ENCODE measurements at regions not wholly inside any gene's neighbourhood (a gene's known extent, or its start where the extent isn't known, plus 50 kb on each side); places are given as distances from the start of the nearest gene placed in this dataset. TPM values are rescaled to one million over a fixed set of nuclear protein-coding genes. Genes with fewer than 3 reads are reported as not detected.
"Not testable (repeated sequence)": the region's sequence is repeated elsewhere in the genome, so short reads cannot be mapped to it uniquely, and the experiment has no call there.

GRCh38 chr4:52512291-52512690 lies 146.8 kb downstream of the USP46 start:
- H3F3A ChIP-seq (ENCODE audit: insufficient read depth): no peaks in the 10 kb centered on the region
- no peak overlapping the region for H3K9ac ChIP-seq
- in situ Hi-C loops (cut with MboI): loop anchor here (25.0 kb wide), 1 partner anchor 400 kb away; no protein-coding TSS in a partner anchor
- H2AFZ ChIP-seq: no peak overlapping the region
- no peaks in the 10 kb centered on the region for H4K20me1 ChIP-seq (ENCODE audit: insufficient read depth)
- H3K79me2 ChIP-seq (ENCODE audit: insufficient read depth): no peaks in the 10 kb centered on the region
- no peaks in the 10 kb centered on the region for H3K36me3 ChIP-seq (ENCODE audit: low read depth)
- no peaks in the 10 kb centered on the region for H3K4me1 ChIP-seq (ENCODE audit: insufficient read depth)
- H3K27ac ChIP-seq: no peak overlapping the region
- H3K4me2 ChIP-seq (ENCODE audit: unreplicated experiment): no peak overlapping the region
- no peak overlapping the region for H3K4me3 ChIP-seq
- H3K9me3 ChIP-seq (ENCODE audit: low read depth): no peaks in the 10 kb centered on the region
- 64 to 84% methylated on average over 2 of the region's 2 CpGs for WGBS, 2 experiments (ENCODE audit: low coverage in 1 of 2, low lambda C conversion rate in 2 of 2, missing lambda C conversion rate in 2 of 2)
- TF ChIP-seq EZH2 (IDR thresholded peaks at IDR 0.05; ENCODE audit: insufficient read depth, poor library complexity, severe bottlenecking) (no peak), EZH2phosphoT487 (IDR thresholded peaks at IDR 0.05; ENCODE audit: insufficient read depth, low read depth) (no peak)
- no peaks in the 10 kb centered on the region for H3K27me3 ChIP-seq (replicated peaks; ENCODE audit: insufficient read depth)
- DNase-seq: no peak
- H3K9me2 ChIP-seq (ENCODE audit: insufficient read depth): no peaks in the 10 kb centered on the region

GRCh38 chr4:52522093-52522492 lies 137.0 kb downstream of the USP46 start:
- not testable (repeated sequence) for H2AFZ ChIP-seq; H3K36me3 ChIP-seq (ENCODE audit: low read depth); H3K9me2 ChIP-seq (ENCODE audit: insufficient read depth); H3K79me2 ChIP-seq (ENCODE audit: insufficient read depth); H3K9me3 ChIP-seq (ENCODE audit: low read depth); H3K9ac ChIP-seq; H4K20me1 ChIP-seq (ENCODE audit: insufficient read depth); DNase-seq; H3K27ac ChIP-seq; H3F3A ChIP-seq (ENCODE audit: insufficient read depth); H3K4me2 ChIP-seq (ENCODE audit: unreplicated experiment); H3K4me3 ChIP-seq; H3K27me3 ChIP-seq (replicated peaks; ENCODE audit: insufficient read depth); H3K4me1 ChIP-seq (ENCODE audit: insufficient read depth)
- 59 to 65% methylated on average over 6 of the region's 6 CpGs for WGBS, 2 experiments (ENCODE audit: low coverage in 1 of 2, low lambda C conversion rate in 2 of 2, missing lambda C conversion rate in 2 of 2)
- in situ Hi-C loops (cut with MboI): loop anchor here (25.0 kb wide), 1 partner anchor 410 kb away; no protein-coding TSS in a partner anchor

- TF ChIP-seq EZH2 (IDR thresholded peaks at IDR 0.05; ENCODE audit: insufficient read depth, poor library complexity, severe bottlenecking) (no peak), EZH2phosphoT487 (IDR thresholded peaks at IDR 0.05; ENCODE audit: insufficient read depth, low read depth) (no peak)
- Histone ChIP-seq H3F3A (ENCODE audit: insufficient read depth) (no peaks in the 10 kb centered on the region), H3K36me3 (ENCODE audit: low read depth) (no peaks in the 10 kb centered on the region), H3K27ac (no peak overlapping the region), H2AFZ (no peak overlapping the region), H3K27me3 (replicated peaks; ENCODE audit: insufficient read depth) (peaks cover 13% of the 10 kb centered on the region), H3K9ac (no peak overlapping the region), H3K4me2 (ENCODE audit: unreplicated experiment) (no peak overlapping the region), H4K20me1 (ENCODE audit: insufficient read depth) (no peaks in the 10 kb centered on the region), H3K4me1 (ENCODE audit: insufficient read depth) (no peaks in the 10 kb centered on the region), H3K4me3 (no peak overlapping the region), H3K9me2 (ENCODE audit: insufficient read depth) (no peaks in the 10 kb centered on the region), H3K79me2 (ENCODE audit: insufficient read depth) (no peaks in the 10 kb centered on the region), H3K9me3 (ENCODE audit: low read depth) (no peaks in the 10 kb centered on the region)
- WGBS, 2 experiments (ENCODE audit: low coverage in 1 of 2, low lambda C conversion rate in 2 of 2, missing lambda C conversion rate in 2 of 2): 73 to 86% methylated on average over 2 of the region's 2 CpGs
- in situ Hi-C loops (cut with MboI): loop anchor here (25.0 kb wide), 1 partner anchor 293 kb away; no protein-coding TSS in a partner anchor
- no peak for DNase-seq
These were observed 129.1 kb downstream of the USP46 start for GRCh38 chr4:52529983-52530382.

- TF ChIP-seq EZH2phosphoT487 (IDR thresholded peaks at IDR 0.05; ENCODE audit: insufficient read depth, low read depth) (no peak), EZH2 (IDR thresholded peaks at IDR 0.05; ENCODE audit: insufficient read depth, poor library complexity, severe bottlenecking) (no peak)
- Histone ChIP-seq H3K27me3 (replicated peaks; ENCODE audit: insufficient read depth) (peaks cover 11% of the 10 kb centered on the region), H3K4me3 (no peak overlapping the region), H4K20me1 (ENCODE audit: insufficient read depth) (no peaks in the 10 kb centered on the region), H3F3A (ENCODE audit: insufficient read depth) (no peaks in the 10 kb centered on the region), H3K9me2 (ENCODE audit: insufficient read depth) (no peaks in the 10 kb centered on the region), H3K79me2 (ENCODE audit: insufficient read depth) (no peaks in the 10 kb centered on the region), H3K9ac (no peak overlapping the region), H3K4me2 (ENCODE audit: unreplicated experiment) (no peak overlapping the region), H3K4me1 (ENCODE audit: insufficient read depth) (no peaks in the 10 kb centered on the region), H2AFZ (no peak overlapping the region), H3K27ac (no peak overlapping the region), H3K9me3 (ENCODE audit: low read depth) (no peaks in the 10 kb centered on the region), H3K36me3 (ENCODE audit: low read depth) (no peaks in the 10 kb centered on the region)
- DNase-seq: no peak
- in situ Hi-C loops (cut with MboI): loop anchor here (25.0 kb wide), 1 partner anchor 298 kb away; no protein-coding TSS in a partner anchor
- WGBS, 2 experiments (ENCODE audit: low coverage in 1 of 2, low lambda C conversion rate in 2 of 2, missing lambda C conversion rate in 2 of 2): 75 to 78% methylated on average over 5 of the region's 5 CpGs
These were observed 123.3 kb downstream of the USP46 start for GRCh38 chr4:52535793-52536192.

Small RNA genes in the stretch of these regions (small RNA-seq; reads per million reads assigned to genes)
- not detected for gene RNU6-1252P (ENCODE audit: low read depth, low replicate concordance)

Data from GM23248 (cell line).